DND-41 (cell line): ENCODE measurements at regions not wholly inside any gene's neighbourhood (a gene's known extent, or its start where the extent isn't known, plus 50 kb on each side); places are given as distances from the start of the nearest gene placed in this dataset.

Source experiments
- ATAC-seq: fragments of 200-7000 bp; cut with Tn5 transposase; 3 replicates; pipeline ENCODE4 v1.9.1; 2021; ENCODE audit warnings: low read depth; ENCODE audit not compliant: insufficient read depth
- DNase-seq: peaks from one replicate; pipeline ENCODE4 v3.0.0-alpha.2; 2020
- H2AFZ ChIP-seq: 2 replicates; pipeline ENCODE4 v1.6.0; 2012; ENCODE audit warnings: low read depth, low read length
- H3K27ac ChIP-seq: 2 replicates; pipeline ENCODE4 v1.5.1; 2012; ENCODE audit warnings: low read length, inconsistent platforms
- H3K27me3 ChIP-seq: fragments of 200-600 bp; sonication (generic); 2 replicates; pipeline ENCODE4 v1.6.0; 2012; ENCODE audit warnings: low read length, mild to moderate bottlenecking, inconsistent platforms; ENCODE audit not compliant: insufficient read depth, poor library complexity
- H3K36me3 ChIP-seq: 2 replicates; pipeline ENCODE4 v1.5.1; 2012; ENCODE audit warnings: low read length, inconsistent platforms; ENCODE audit not compliant: insufficient read depth
- H3K4me1 ChIP-seq: 2 replicates; pipeline ENCODE4 v1.5.1; 2012; ENCODE audit warnings: mild to moderate bottlenecking, low read length; ENCODE audit not compliant: insufficient read depth
- H3K4me2 ChIP-seq: 2 replicates; pipeline ENCODE4 v1.6.0; 2012; ENCODE audit warnings: mild to moderate bottlenecking, moderate library complexity, low read length, inconsistent platforms; ENCODE audit not compliant: insufficient read depth
- H3K4me3 ChIP-seq, 2 experiments: fragments of 200-600 bp in 1 of 2; shearing (Covaris generic) in 1 of 2; 2 replicates each; pipeline ENCODE4 v1.5.1; 2012 to 2016; ENCODE audit warnings: inconsistent platforms in 2 of 2, low read length in 2 of 2, mild to moderate bottlenecking in 2 of 2, low read depth in 1 of 2, moderate library complexity in 1 of 2
- H3K79me2 ChIP-seq: 2 replicates; pipeline ENCODE4 v1.6.0; 2012; ENCODE audit warnings: low read length, inconsistent platforms; ENCODE audit not compliant: insufficient read depth
- H3K9ac ChIP-seq: 2 replicates; pipeline ENCODE4 v1.6.0; 2012; ENCODE audit warnings: low read depth, mild to moderate bottlenecking, inconsistent platforms, low read length, moderate library complexity
- H3K9me3 ChIP-seq: 2 replicates; pipeline ENCODE4 v1.5.1; 2012; ENCODE audit warnings: low read length, moderate library complexity, mild to moderate bottlenecking, inconsistent platforms; ENCODE audit not compliant: insufficient read depth, severe bottlenecking
- H4K20me1 ChIP-seq: 2 replicates; pipeline ENCODE4 v1.6.0; 2012; ENCODE audit warnings: low read length; ENCODE audit not compliant: insufficient read depth
- EZH2 ChIP-seq: IDR thresholded peaks from 3 replicates; pipeline ENCODE4 v1.6.1; 2012; ENCODE audit warnings: borderline replicate concordance, low read depth, mild to moderate bottlenecking, moderate library complexity, low read length, inconsistent platforms; ENCODE audit not compliant: severe bottlenecking
- TF ChIP-seq, protein P1 (sequence below): IDR thresholded peaks from 2 replicates; pipeline ENCODE4 v1.5.1; 2012; ENCODE audit warnings: borderline replicate concordance, low read length, moderate library complexity, mild to moderate bottlenecking; ENCODE audit not compliant: poor library complexity, severe bottlenecking; ENCODE audit errors: extremely low read depth

GRCh38 chr4:61024610-61025009 lies 175.5 kb upstream of the ADGRL3 start:
- no peaks in the 10 kb centered on the region for H3K79me2 ChIP-seq

DNA sequence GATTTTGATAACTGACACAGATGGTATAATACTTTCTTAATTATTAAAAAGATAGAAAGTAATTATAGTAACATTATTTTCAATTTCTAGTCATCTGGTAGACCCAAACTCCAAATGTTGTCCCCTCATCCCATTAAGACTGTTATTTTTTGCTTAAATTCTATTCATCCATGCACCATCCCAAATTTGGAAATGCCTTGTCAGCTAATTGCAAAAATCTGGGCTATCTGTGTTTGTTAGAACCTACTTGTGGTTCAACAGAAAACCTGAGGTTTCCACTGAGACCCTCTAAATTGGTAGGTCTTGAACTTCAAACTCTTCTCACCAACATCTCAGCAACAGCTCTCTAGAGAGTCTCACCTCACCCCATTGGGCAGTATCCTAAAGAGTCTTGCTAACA lies 172.2 kb upstream of the ADGRL3 start:
- Histone ChIP-seq H3K27me3 (no peaks in the 10 kb centered on the region), H3K36me3 (no peaks in the 10 kb centered on the region), H3K4me3 (no peak overlapping the region), H3K4me2 (no peak overlapping the region), H3K9ac (no peak overlapping the region), H3K4me1 (no peaks in the 10 kb centered on the region), H3K9me3 (no peaks in the 10 kb centered on the region), H3K27ac (no peak overlapping the region), H3K79me2 (no peaks in the 10 kb centered on the region), H2AFZ (no peak overlapping the region), H4K20me1 (no peaks in the 10 kb centered on the region)
- TF ChIP-seq, protein P1, sequence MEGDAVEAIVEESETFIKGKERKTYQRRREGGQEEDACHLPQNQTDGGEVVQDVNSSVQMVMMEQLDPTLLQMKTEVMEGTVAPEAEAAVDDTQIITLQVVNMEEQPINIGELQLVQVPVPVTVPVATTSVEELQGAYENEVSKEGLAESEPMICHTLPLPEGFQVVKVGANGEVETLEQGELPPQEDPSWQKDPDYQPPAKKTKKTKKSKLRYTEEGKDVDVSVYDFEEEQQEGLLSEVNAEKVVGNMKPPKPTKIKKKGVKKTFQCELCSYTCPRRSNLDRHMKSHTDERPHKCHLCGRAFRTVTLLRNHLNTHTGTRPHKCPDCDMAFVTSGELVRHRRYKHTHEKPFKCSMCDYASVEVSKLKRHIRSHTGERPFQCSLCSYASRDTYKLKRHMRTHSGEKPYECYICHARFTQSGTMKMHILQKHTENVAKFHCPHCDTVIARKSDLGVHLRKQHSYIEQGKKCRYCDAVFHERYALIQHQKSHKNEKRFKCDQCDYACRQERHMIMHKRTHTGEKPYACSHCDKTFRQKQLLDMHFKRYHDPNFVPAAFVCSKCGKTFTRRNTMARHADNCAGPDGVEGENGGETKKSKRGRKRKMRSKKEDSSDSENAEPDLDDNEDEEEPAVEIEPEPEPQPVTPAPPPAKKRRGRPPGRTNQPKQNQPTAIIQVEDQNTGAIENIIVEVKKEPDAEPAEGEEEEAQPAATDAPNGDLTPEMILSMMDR = no peak
- no peak for TF ChIP-seq EZH2
- DNase-seq (no peak), ATAC-seq (no peak)

More at GRCh38 chr4:61024610-61025009, 175.5 kb upstream of the ADGRL3 start:
- no peak overlapping the region for H3K4me3 ChIP-seq
- no peak overlapping the region for H3K4me2 ChIP-seq
- ATAC-seq = no peak
- H3K4me1 ChIP-seq = no peaks in the 10 kb centered on the region
- no peak overlapping the region for H3K27ac ChIP-seq
- H3K27me3 ChIP-seq = no peaks in the 10 kb centered on the region
- H2AFZ ChIP-seq = no peak overlapping the region
- no peaks in the 10 kb centered on the region for H4K20me1 ChIP-seq
- no peak for DNase-seq
- H3K36me3 ChIP-seq = no peaks in the 10 kb centered on the region
- H3K9ac ChIP-seq = no peak overlapping the region
- TF ChIP-seq, protein P1 = no peak
- no peak for TF ChIP-seq EZH2
- no peaks in the 10 kb centered on the region for H3K9me3 ChIP-seq

GRCh38 chr4:61036071-61036684 lies 163.9 kb upstream of the ADGRL3 start:
- H3K4me2 ChIP-seq = no peak overlapping the region
- TF ChIP-seq, protein P1 = no peak
- no peak for TF ChIP-seq EZH2

DNA sequence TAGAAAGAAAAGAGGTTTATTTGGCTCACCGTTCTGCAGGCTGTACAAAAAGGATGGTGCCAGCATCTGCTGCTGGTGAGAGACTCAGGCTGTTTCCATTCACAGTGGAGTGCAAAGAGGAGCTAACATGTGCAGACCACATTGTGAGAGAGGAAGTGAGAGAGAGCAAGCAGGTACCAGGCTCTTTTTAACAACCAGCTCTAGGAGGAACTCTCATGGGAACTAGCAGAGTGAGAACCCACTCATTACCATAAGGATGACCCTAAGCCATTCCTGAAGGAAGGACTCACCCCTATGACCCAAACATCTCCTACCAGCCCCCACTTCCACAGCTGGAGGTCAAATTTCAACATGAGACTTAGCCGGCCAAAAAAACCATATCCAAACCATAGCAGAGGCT lies 158.6 kb upstream of the ADGRL3 start:
- Histone ChIP-seq H3K9ac (no peak overlapping the region), H3K36me3 (no peaks in the 10 kb centered on the region), H4K20me1 (no peaks in the 10 kb centered on the region), H2AFZ (no peak overlapping the region), H3K4me1 (no peaks in the 10 kb centered on the region), H3K4me2 (no peak overlapping the region), H3K27me3 (no peaks in the 10 kb centered on the region), H3K9me3 (no peaks in the 10 kb centered on the region), H3K4me3 (no peak overlapping the region), H3K27ac (no peak overlapping the region), H3K79me2 (no peaks in the 10 kb centered on the region)
- DNase-seq = no peak
- TF ChIP-seq EZH2 = no peak
- no peak for ATAC-seq

More at GRCh38 chr4:61036071-61036684, 163.9 kb upstream of the ADGRL3 start:
- Histone ChIP-seq H3K79me2 (no peaks in the 10 kb centered on the region), H3K4me1 (no peaks in the 10 kb centered on the region), H3K27me3 (no peaks in the 10 kb centered on the region), H3K9ac (no peak overlapping the region), H2AFZ (no peak overlapping the region), H3K36me3 (no peaks in the 10 kb centered on the region), H4K20me1 (no peaks in the 10 kb centered on the region), H3K4me3 (no peak overlapping the region), H3K27ac (no peak overlapping the region), H3K9me3 (no peaks in the 10 kb centered on the region)
- ATAC-seq (no peak), DNase-seq (no peak)
